HG02798 (cell line): ENCODE measurements at regions not wholly inside any gene's neighbourhood (a gene's known extent, or its start where the extent isn't known, plus 50 kb on each side); places are given as distances from the start of the nearest gene placed in this dataset.

Source experiments
- ATAC-seq: cut with Tn5 transposase; IDR thresholded peaks from one replicate; pipeline ENCODE4 v1.9.1; 2021; ENCODE audit warnings: mild to moderate bottlenecking; ENCODE audit not compliant: unreplicated experiment, poor library complexity

DNA sequence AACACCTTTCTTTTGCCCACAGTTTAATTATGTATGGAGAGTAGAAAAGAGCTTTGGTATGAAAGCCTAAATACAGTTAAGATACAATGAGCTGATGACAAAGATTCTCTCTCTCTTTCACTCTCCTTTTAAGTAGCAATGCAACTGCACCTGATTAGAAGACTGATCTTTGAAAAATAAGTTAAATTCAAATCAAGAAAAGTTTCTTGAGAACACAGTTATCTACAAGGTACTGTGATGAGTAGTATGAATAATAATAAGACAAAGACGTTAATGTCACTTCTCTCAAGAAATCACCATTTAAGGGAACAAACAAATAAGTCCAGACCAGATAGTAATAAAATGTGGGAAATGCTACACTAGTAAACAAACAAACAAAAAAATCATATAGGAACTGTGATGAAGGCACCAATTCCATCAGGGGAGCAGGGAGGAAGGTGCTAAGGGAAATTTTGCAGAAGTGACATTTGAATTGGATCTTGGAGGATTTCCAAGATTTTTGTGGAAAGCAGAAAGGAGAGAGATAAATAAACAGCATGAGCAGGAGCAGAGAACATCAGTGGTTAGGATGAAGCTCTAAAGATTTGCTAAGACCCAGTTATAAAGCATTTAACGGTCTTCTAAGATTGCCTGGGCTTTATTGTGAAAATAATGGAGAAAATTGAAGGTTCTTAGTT lies 65.2 kb upstream of the STK38L start:
- no peak for ATAC-seq

- ATAC-seq: peak; percentile 89
Observed at GRCh38 chr12:27179400-27180214, 64.5 kb upstream of the STK38L start.

- ATAC-seq: no peak
Observed at GRCh38 chr12:27180906-27181505, 63.1 kb upstream of the STK38L start.

DNA sequence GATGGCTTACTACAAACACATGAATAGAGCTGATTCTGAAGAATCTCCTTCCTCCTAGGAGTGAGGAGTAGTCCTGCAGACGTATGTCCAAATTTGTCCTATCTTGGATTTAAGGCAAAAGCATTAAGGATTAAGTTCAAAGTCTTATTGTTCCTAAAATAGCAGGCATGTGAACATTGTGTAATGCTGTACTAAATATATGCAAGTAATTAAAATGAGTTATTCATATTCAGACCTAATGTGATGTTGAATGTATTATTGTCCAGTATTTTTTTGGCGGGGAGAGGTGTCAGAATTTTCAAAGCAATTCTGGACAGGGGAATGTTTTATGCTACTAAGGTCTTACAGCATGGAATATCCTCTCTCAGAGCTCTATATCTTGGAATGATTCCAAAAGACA lies 60.7 kb upstream of the STK38L start:
- no peak for ATAC-seq

- peak; percentile 87 for ATAC-seq
Observed at GRCh38 chr12:27185234-27186021, 58.7 kb upstream of the STK38L start.

GRCh38 chr12:27186022-27186839 lies 57.9 kb upstream of the STK38L start:
- ATAC-seq: no peak

DNA sequence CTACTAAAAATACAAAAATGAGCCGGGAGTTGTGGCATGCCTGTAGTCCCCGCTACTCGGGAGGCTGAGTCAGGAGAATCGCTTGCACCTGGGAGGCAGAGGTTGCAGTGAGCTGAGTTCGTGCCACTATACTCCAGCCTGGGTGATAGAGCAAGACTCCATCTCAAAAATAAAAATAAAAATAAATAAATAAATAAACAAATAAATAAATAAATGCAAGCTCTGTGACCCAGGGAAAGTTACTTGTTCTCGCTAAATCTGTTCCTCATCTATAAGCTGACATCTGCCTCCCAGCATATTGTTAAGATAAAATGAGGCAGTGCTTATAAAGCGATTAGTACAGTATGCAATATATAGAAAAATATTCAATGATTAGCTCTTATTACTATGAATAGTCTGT lies 56.4 kb upstream of the STK38L start:
- no peak for ATAC-seq

DNA sequence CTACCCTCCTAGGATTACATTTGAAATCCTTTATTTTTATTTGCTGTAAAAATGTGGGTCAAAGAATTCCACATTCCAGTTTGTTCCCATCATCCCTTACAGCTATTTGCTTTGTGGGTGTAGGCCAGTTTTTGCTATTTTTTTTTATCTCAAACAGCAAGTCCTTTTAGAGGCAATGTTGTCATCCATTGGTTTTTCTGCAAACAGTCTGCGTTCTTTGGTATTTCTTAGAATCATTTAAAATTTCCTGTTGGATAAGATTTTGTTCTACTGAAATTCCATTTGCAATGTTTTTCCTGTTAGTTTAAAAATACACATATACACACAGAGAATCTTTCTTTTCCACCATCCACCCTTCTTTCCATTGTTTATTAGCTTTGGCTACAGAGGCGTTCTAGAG lies 53.3 kb upstream of the STK38L start:
- no peak for ATAC-seq

DNA sequence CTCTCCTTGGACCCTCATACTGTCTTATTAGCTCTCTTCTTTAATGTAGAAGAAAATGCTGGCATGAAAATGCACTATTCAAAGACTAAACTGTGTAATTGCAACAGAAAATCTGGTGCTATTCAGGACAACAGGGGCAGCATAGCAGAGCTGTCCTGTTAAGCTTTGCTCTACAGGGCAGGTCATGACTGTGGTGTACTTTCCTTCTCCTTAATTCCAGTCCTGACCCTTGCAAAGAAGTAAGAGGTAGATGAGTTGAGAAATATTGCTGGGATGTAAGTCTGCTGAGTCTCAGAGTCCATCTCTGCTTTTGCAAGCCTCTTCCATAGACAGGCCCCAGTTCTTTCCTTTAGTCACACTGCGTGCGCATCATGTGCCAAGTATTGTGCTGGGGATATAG lies 52.6 kb upstream of the STK38L start:
- ATAC-seq: no peak

DNA sequence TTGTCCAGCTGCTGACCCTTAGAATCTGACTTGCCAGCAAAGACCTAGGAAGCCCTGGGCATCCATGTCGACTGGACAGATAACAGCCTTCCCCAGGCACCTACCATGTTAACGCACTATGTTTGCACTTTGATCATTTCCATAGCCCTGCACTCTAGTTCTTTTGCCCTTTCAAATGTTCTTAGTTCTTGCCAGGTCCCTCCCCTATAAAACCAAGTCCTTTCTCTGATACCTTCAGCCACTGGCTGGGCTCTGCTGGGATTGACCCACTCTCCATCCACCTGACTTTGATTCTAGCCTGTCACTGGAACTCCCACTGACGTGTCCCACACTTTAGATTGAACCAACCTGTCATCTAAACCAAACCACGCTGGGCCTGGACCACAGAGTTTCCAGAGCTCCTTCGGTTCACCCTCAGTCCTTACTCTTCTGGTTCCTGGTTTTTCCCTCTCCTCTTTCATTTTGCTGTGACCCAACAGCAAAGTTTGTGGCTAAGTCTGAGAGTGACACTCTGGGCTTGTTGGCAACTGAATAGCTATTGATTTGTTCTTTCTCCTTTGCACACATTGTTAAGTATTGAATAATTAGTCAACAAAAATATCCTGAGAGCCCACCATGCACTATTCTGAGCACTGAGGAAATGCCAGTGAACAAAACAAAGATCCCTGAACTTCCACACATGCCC lies 51.8 kb upstream of the STK38L start:
- ATAC-seq: no peak

- no peak for ATAC-seq
Observed at GRCh38 chr12:27193106-27193505, 51.0 kb upstream of the STK38L start.

DNA sequence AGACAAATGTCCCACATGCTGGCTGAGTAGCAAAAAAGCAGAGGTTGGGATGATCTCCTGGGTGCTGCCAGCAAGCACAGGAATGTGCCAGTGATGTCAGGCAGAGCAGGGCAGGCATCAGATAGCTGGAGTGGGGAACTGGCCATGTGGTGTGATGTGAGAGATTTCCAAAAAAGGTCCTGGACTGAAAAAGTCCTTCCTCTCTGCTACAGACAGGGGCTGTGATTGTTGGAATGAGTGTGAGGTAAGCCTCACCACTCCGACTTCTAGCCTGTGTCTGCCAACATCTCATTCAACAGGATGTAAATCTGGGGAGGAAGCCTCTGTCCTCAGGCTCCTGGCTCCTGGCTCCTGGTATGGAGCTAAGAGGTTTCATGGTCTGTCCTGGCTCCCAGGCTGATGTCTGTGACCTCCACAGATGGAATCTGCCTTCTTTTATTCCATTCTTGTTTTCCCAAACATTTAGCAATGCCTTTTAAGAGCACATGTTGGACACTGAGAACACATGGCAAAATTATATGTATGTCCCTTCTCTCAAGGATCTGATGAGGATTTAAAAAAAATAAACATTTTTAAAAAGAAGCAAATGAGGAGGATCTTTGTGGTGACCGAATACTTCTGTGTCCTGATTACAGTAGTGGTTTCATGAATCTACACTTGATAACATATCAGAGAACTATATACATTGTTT lies 50.1 kb upstream of the STK38L start:
- no peak for ATAC-seq
